Adrenal gland (tissue), 5 donors: ENCODE measurements at regions not wholly inside any gene's neighbourhood (a gene's known extent, or its start where the extent isn't known, plus 50 kb on each side); places are given as distances from the start of the nearest gene placed in this dataset.

Experiments
- CTCF ChIP-seq, 6 experiments: fragments of 450-650 bp in 4 of 6; fragments of 200-600 bp in 2 of 6; sonication (generic) in 1 of 6; IDR thresholded peaks; 1 replicate in 5 of 6; 2 replicates in 1 of 6; pipeline versions ENCODE4 v1.5.1 to v1.8.0; 2016 to 2021; ENCODE audit warnings: antibody characterized with exemption in 6 of 6, mild to moderate bottlenecking in 2 of 6, moderate library complexity in 1 of 6
- POLR2A ChIP-seq, 2 donors: fragments of 450-650 bp; IDR thresholded peaks; one replicate each; pipeline ENCODE4 v1.6.1; 2017; ENCODE audit warnings: antibody characterized with exemption in 2 of 2, mild to moderate bottlenecking in 2 of 2, moderate library complexity in 1 of 2
- donor health status: DM: no; HTN: no; CAD: no.

GRCh38 chr1:94624203-94624602 lies 82.6 kb upstream of the F3 start:
- TF ChIP-seq CTCF (IDR thresholded peaks at IDR 0.05): no peak
- TF ChIP-seq POLR2A (IDR thresholded peaks at IDR 0.05): no peak
